ENCODE measurements at regions not wholly inside any gene's neighbourhood (a gene's known extent, or its start where the extent isn't known, plus 50 kb on each side); places are given as distances from the start of the nearest gene placed in this dataset.

DNA sequence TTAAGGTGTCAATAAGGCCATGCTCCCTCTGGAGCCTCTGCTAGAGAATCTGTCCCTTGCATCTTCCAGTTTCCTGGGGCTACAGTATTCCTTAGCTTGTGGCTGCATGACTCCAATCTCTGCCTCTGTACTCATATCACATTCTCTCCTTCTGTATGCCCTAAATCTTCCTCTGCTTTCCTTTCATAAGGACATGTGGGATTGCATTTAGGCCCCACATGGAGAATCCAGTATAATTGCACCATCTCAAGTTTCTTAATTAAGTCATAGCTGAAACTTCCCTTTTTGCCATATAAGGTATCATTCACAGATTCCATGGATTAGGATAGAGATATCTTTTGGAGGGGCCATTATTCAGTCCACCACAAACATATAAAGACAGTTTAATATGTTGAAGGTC is 409.8 kb upstream of the TMCO5A start:
- Histone ChIP-seq H3K27ac (no peak overlapping the region), H3K4me3 (no peak overlapping the region), H3K27me3 (no peaks in the 10 kb centered on the region), H3K9me3 (no peaks in the 10 kb centered on the region), H3K4me1 (no peaks in the 10 kb centered on the region), H3K36me3 (no peaks in the 10 kb centered on the region)
- TF ChIP-seq, protein P1, sequence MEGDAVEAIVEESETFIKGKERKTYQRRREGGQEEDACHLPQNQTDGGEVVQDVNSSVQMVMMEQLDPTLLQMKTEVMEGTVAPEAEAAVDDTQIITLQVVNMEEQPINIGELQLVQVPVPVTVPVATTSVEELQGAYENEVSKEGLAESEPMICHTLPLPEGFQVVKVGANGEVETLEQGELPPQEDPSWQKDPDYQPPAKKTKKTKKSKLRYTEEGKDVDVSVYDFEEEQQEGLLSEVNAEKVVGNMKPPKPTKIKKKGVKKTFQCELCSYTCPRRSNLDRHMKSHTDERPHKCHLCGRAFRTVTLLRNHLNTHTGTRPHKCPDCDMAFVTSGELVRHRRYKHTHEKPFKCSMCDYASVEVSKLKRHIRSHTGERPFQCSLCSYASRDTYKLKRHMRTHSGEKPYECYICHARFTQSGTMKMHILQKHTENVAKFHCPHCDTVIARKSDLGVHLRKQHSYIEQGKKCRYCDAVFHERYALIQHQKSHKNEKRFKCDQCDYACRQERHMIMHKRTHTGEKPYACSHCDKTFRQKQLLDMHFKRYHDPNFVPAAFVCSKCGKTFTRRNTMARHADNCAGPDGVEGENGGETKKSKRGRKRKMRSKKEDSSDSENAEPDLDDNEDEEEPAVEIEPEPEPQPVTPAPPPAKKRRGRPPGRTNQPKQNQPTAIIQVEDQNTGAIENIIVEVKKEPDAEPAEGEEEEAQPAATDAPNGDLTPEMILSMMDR (IDR thresholded peaks at IDR 0.05), result no peak
- DNase-seq (ENCODE audit: extremely low spot score in 2 of 2), result no peak
- intact Hi-C loops (cut with DNase I), result no loop called here

DNA sequence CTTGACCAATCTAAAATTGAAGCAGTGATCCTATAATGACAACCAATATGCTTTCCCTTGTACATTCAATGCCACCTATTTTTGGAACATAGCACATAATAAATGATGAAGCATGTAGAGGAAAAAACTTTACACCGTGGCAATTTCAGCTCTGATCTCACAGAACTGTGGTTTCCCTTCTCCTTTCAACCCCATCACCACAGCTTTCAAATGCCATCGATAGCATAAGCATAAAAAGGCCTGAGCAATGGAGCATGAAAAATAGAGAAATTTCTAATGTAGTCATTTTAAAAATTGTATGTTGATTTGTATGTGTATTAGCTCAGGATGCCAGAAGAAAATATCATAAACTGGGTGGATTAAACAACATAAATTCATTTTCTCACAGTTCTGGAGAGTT is 406.0 kb upstream of the TMCO5A start:
- Histone ChIP-seq H3K36me3 (no peaks in the 10 kb centered on the region), H3K27ac (no peak overlapping the region), H3K4me3 (no peak overlapping the region), H3K9me3 (no peaks in the 10 kb centered on the region), H3K4me1 (no peaks in the 10 kb centered on the region), H3K27me3 (no peaks in the 10 kb centered on the region)
- intact Hi-C loops (cut with DNase I), result no loop called here
- TF ChIP-seq, protein P1 (IDR thresholded peaks at IDR 0.05), result no peak
- TF ChIP-seq POLR2A (IDR thresholded peaks at IDR 0.05) (no peak), POLR2AphosphoS5 (IDR thresholded peaks at IDR 0.05; ENCODE audit: insufficient read depth in 1 of 2, low read depth in 1 of 2) (no peak)
- DNase-seq (ENCODE audit: extremely low spot score in 2 of 2), result no peak

DNA sequence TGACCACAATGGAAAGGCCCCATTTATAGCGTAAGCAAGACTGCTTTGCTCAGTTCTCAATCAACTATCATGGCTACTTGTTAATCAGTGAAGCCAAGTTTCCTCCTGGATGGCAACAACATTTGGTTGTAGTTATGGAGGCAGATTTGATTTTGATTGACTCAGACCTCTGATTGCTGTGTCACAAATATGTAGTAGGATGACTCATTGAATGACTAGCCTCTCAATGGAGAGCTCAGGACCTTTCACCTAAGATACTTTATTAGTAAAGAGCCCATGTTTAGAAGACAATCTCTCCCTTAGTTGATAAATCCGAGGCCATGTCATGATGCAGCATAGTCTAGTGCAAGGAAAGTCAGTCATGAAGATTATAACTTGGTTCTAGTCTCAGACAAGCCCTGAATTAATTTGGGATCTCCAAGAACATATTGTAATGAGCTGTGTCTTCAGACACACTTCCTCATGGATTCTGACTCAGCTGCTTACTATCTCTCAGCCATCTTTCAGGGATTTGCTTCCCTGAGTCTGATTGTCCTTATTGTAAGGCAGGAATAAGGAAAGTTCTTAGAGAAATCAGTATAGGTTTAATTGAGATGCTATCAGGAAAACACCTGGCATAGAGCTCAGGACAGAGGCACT is 397.4 kb upstream of the TMCO5A start:
- Histone ChIP-seq H3K27ac (no peak overlapping the region), H3K27me3 (no peaks in the 10 kb centered on the region), H3K9me3 (no peaks in the 10 kb centered on the region), H3K36me3 (no peaks in the 10 kb centered on the region), H3K4me3 (no peak overlapping the region), H3K4me1 (no peaks in the 10 kb centered on the region)
- no peak for TF ChIP-seq POLR2AphosphoS5 (IDR thresholded peaks at IDR 0.05; ENCODE audit: insufficient read depth in 1 of 2, low read depth in 1 of 2)
- no peak for DNase-seq (ENCODE audit: extremely low spot score in 2 of 2)
- intact Hi-C loops (cut with DNase I), result no loop called here

DNA sequence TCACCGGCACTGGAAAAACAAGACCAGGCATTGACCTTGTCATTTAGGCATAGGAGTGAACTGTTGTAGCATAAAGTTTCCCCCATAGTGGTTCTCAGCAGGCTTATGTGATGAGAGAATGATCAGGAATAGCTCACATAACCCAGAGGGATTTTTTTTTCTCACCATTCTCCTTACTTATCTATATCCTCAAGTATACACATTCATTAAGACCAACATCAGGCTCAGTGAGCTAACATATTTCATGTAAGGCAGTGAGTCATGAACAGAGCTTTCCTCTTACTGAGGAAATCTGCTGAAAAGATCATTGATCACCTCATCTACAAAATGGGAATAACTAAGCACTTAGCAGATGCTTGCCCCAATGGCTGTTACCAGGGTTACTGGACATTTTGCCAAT is 396.6 kb upstream of the TMCO5A start:
- Histone ChIP-seq H3K27ac (no peak overlapping the region), H3K27me3 (no peaks in the 10 kb centered on the region)
- intact Hi-C loops (cut with DNase I), result no loop called here

DNA sequence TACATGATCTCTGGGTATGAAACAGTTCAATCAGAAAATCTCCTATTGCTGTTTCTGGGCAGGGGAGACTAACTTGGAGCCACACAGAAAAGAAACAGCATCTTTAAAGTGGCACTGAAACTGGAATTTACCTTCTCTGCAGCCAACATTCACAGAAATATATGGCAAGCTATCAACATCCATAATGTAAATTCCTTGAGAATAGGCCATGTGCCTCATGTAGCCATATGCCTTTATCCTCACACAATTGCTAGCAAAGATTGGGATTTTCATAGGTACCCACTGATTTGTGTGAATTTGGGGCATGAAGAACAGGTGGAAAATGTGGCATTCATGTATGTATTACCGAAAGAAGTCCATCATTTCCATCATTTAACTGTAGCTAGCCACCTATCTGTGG is 386.3 kb upstream of the TMCO5A start:
- intact Hi-C loops (cut with DNase I), result no loop called here
- no peak for DNase-seq (ENCODE audit: extremely low spot score in 2 of 2)
- H3K36me3 ChIP-seq, result no peaks in the 10 kb centered on the region
- no peaks in the 10 kb centered on the region for H3K9me3 ChIP-seq
- no peaks in the 10 kb centered on the region for H3K27me3 ChIP-seq
- no peaks in the 10 kb centered on the region for H3K4me1 ChIP-seq
- TF ChIP-seq POLR2A (IDR thresholded peaks at IDR 0.05), result no peak
- TF ChIP-seq, protein P1 (IDR thresholded peaks at IDR 0.05), result no peak
- TF ChIP-seq POLR2AphosphoS5 (IDR thresholded peaks at IDR 0.05; ENCODE audit: insufficient read depth in 1 of 2, low read depth in 1 of 2), result no peak
- no peak overlapping the region for H3K27ac ChIP-seq
- no peak overlapping the region for H3K4me3 ChIP-seq

More for the DNA sequence above, 396.6 kb upstream of the TMCO5A start:
- H3K4me3 ChIP-seq, result no peak overlapping the region
- H3K9me3 ChIP-seq, result no peaks in the 10 kb centered on the region
- no peaks in the 10 kb centered on the region for H3K36me3 ChIP-seq
- H3K4me1 ChIP-seq, result no peaks in the 10 kb centered on the region
- TF ChIP-seq POLR2AphosphoS5 (IDR thresholded peaks at IDR 0.05; ENCODE audit: insufficient read depth in 1 of 2, low read depth in 1 of 2) (no peak), POLR2A (IDR thresholded peaks at IDR 0.05) (no peak)
- TF ChIP-seq, protein P1 (IDR thresholded peaks at IDR 0.05), result no peak
- no peak for DNase-seq (ENCODE audit: extremely low spot score in 2 of 2)

Measured in vagina (tissue), 2 donors.